Esophagus muscularis mucosa (tissue), 4 donors: ENCODE measurements at regions not wholly inside any gene's neighbourhood (a gene's known extent, or its start where the extent isn't known, plus 50 kb on each side); places are given as distances from the start of the nearest gene placed in this dataset.

ENCODE experiments used
- CTCF ChIP-seq, 3 experiments: fragments of 200-600 bp in 2 of 3; fragments of 450-650 bp in 1 of 3; sonication (generic) in 2 of 3; IDR thresholded peaks; one replicate each; pipeline ENCODE4 v1.5.1; 2017 to 2019; ENCODE audit warnings: antibody characterized with exemption in 3 of 3, mild to moderate bottlenecking in 2 of 3, moderate library complexity in 1 of 3
- EP300 ChIP-seq: sonication (generic); formaldehyde crosslinking; IDR thresholded peaks from one replicate; pipeline ENCODE4 v1.6.1; 2017; ENCODE audit warnings: antibody characterized with exemption
- POLR2A ChIP-seq: fragments of 450-650 bp; IDR thresholded peaks from one replicate; pipeline ENCODE4 v1.6.1; 2017; ENCODE audit warnings: antibody characterized with exemption, moderate library complexity, mild to moderate bottlenecking, low read depth
- POLR2AphosphoS5 ChIP-seq, 2 donors: sonication (generic); formaldehyde crosslinking; IDR thresholded peaks; one replicate each; pipeline ENCODE4 v1.6.1; 2017; ENCODE audit warnings: antibody characterized with exemption in 2 of 2

- TF ChIP-seq POLR2A (no peak), CTCF (IDR thresholded peaks at IDR 0.05) (no peak), EP300 (no peak), POLR2AphosphoS5 (IDR thresholded peaks at IDR 0.05) (no peak)
These were observed 175.2 kb downstream of the ZIC4 start for GRCh38 chr3:147231111-147231510.
